CD8-positive, alpha-beta memory T cell (primary cell): ENCODE measurements at regions not wholly inside any gene's neighbourhood (a gene's known extent, or its start where the extent isn't known, plus 50 kb on each side); places are given as distances from the start of the nearest gene placed in this dataset.

Experiments used
- CTCF ChIA-PET: fragments of 350-600 bp; sonication (Branson Sonifier 250); formaldehyde crosslinking; loops from one replicate; lab custom pipeline; 2021; ENCODE audit warnings: antibody characterized with exemption; lab: Charles Lee
- POLR2A ChIA-PET: fragments of 350-600 bp; sonication (Branson Sonifier 250); formaldehyde crosslinking; loops from one replicate; lab custom pipeline; 2021; ENCODE audit warnings: antibody characterized with exemption; lab: Charles Lee
- DNase-seq, 5 donors: peaks; one replicate each; pipeline versions ENCODE4 v3.0.0 to v3.0.0-alpha.2; 2020 to 2022; ENCODE audit warnings: mixed read lengths in 1 of 5
- H3K27ac ChIP-seq: one replicate; pipeline ENCODE4 v1.7.0; 2013; ENCODE audit warnings: low read depth, mild to moderate bottlenecking, low read length, moderate library complexity
- H3K27me3 ChIP-seq: 2 replicates; pipeline ENCODE4 v1.7.0; 2013; ENCODE audit warnings: low read length, mild to moderate bottlenecking; ENCODE audit not compliant: insufficient read depth, poor library complexity, severe bottlenecking
- H3K36me3 ChIP-seq: 2 replicates; pipeline ENCODE4 v1.7.0; 2013; ENCODE audit warnings: mild to moderate bottlenecking, low read length, moderate library complexity; ENCODE audit not compliant: insufficient read depth
- H3K4me1 ChIP-seq: 2 replicates; pipeline ENCODE4 v1.7.0; 2013; ENCODE audit warnings: mild to moderate bottlenecking, low read length, moderate library complexity; ENCODE audit not compliant: insufficient read depth
- H3K4me3 ChIP-seq: 2 replicates; pipeline ENCODE4 v1.7.0; 2013; ENCODE audit warnings: mild to moderate bottlenecking, low read length
- H3K9me3 ChIP-seq: 2 replicates; pipeline ENCODE4 v1.7.0; 2013; ENCODE audit warnings: mild to moderate bottlenecking, low read length
- H3K27ac Mint-ChIP-seq, 8 donors: one replicate each; pipeline ENCODE4 v1.8.0; 2020 to 2021; ENCODE audit warnings: mixed read lengths in 8 of 8, mild to moderate bottlenecking in 6 of 8, inconsistent platforms in 3 of 8, moderate library complexity in 3 of 8
- H3K27me3 Mint-ChIP-seq, 2 donors: one replicate each; pipeline ENCODE4 v1.8.0; 2020 to 2021; ENCODE audit warnings: mixed read lengths in 2 of 2, mild to moderate bottlenecking in 1 of 2, moderate library complexity in 1 of 2
- H3K36me3 Mint-ChIP-seq, 3 donors: one replicate each; pipeline ENCODE4 v1.8.0; 2020 to 2021; ENCODE audit warnings: mixed read lengths in 3 of 3, inconsistent platforms in 1 of 3, mild to moderate bottlenecking in 1 of 3
- H3K4me1 Mint-ChIP-seq, 3 donors: one replicate each; pipeline ENCODE4 v1.8.0; 2020 to 2021; ENCODE audit warnings: mixed read lengths in 3 of 3, inconsistent platforms in 1 of 3, mild to moderate bottlenecking in 1 of 3
- H3K4me3 Mint-ChIP-seq, 7 donors: one replicate each; pipeline ENCODE4 v1.8.0; 2020 to 2021; ENCODE audit warnings: mixed read lengths in 7 of 7, mild to moderate bottlenecking in 6 of 7, moderate library complexity in 4 of 7, inconsistent platforms in 2 of 7
- H3K9me3 Mint-ChIP-seq, 5 donors: one replicate each; pipeline ENCODE4 v1.8.0; 2020 to 2022; ENCODE audit warnings: mixed read lengths in 5 of 5, mild to moderate bottlenecking in 3 of 5, moderate library complexity in 2 of 5, inconsistent platforms in 1 of 5

GRCh38 chr18:70414315-70414900 is 125.6 kb downstream of the SOCS6 start:
- Mint-ChIP-seq H3K36me3 (no peaks in the 10 kb centered on the region), H3K27ac (no peak overlapping the region), H3K27me3 (peaks cover 9 to 29% of the 10 kb centered on the region in 2 donors), H3K9me3 (no peaks in the 10 kb centered on the region), H3K4me3 (no peak overlapping the region), H3K4me1 (no peaks in the 10 kb centered on the region)
- H3K27me3 ChIP-seq: no peaks in the 10 kb centered on the region
- DNase-seq: no peak
- H3K27ac ChIP-seq: no peak overlapping the region
- no peak overlapping the region for H3K4me3 ChIP-seq
- H3K9me3 ChIP-seq: no peaks in the 10 kb centered on the region
- H3K4me1 ChIP-seq: no peaks in the 10 kb centered on the region
- POLR2A ChIA-PET: no interaction called here
- CTCF ChIA-PET: no interaction called here
- no peaks in the 10 kb centered on the region for H3K36me3 ChIP-seq

GRCh38 chr18:70413455-70413854 is 124.6 kb downstream of the SOCS6 start:
- no peaks in the 10 kb centered on the region for H3K36me3 Mint-ChIP-seq
- CTCF ChIA-PET: no interaction called here
- no peaks in the 10 kb centered on the region for H3K4me1 Mint-ChIP-seq
- peaks cover 7 to 36% of the 10 kb centered on the region in 2 donors for H3K27me3 Mint-ChIP-seq
- Histone ChIP-seq H3K4me1 (no peaks in the 10 kb centered on the region), H3K9me3 (no peaks in the 10 kb centered on the region), H3K27ac (no peak overlapping the region), H3K27me3 (no peaks in the 10 kb centered on the region), H3K4me3 (no peak overlapping the region), H3K36me3 (no peaks in the 10 kb centered on the region)
- no peak overlapping the region for H3K4me3 Mint-ChIP-seq
- DNase-seq: no peak
- no peak overlapping the region for H3K27ac Mint-ChIP-seq
- POLR2A ChIA-PET: no interaction called here
- no peaks in the 10 kb centered on the region for H3K9me3 Mint-ChIP-seq

GRCh38 chr18:70411876-70412435 is 123.1 kb downstream of the SOCS6 start:
- Mint-ChIP-seq H3K27ac (no peak overlapping the region), H3K4me1 (no peaks in the 10 kb centered on the region), H3K4me3 (no peak overlapping the region), H3K36me3 (no peaks in the 10 kb centered on the region), H3K27me3 (peaks cover 6 to 37% of the 10 kb centered on the region in 2 donors), H3K9me3 (no peaks in the 10 kb centered on the region)
- Histone ChIP-seq H3K4me3 (no peak overlapping the region), H3K27ac (no peak overlapping the region), H3K27me3 (no peaks in the 10 kb centered on the region), H3K4me1 (no peaks in the 10 kb centered on the region), H3K36me3 (no peaks in the 10 kb centered on the region), H3K9me3 (no peaks in the 10 kb centered on the region)
- ChIA-PET POLR2A (no interaction called here), CTCF (no interaction called here)
- DNase-seq: no peak

GRCh38 chr18:70411307-70411706 is 122.5 kb downstream of the SOCS6 start:
- no peak overlapping the region for H3K4me3 ChIP-seq
- no peaks in the 10 kb centered on the region for H3K4me1 ChIP-seq
- H3K27me3 ChIP-seq: no peaks in the 10 kb centered on the region
- ChIA-PET POLR2A (no interaction called here), CTCF (no interaction called here)
- Mint-ChIP-seq H3K36me3 (no peaks in the 10 kb centered on the region), H3K4me1 (no peaks in the 10 kb centered on the region), H3K9me3 (no peaks in the 10 kb centered on the region), H3K27ac (peak overlapping the region in 1 of 8 donors; percentile 2), H3K27me3 (peaks cover 6 to 37% of the 10 kb centered on the region in 2 donors), H3K4me3 (no peak overlapping the region)
- H3K9me3 ChIP-seq: no peaks in the 10 kb centered on the region
- no peak for DNase-seq
- H3K36me3 ChIP-seq: no peaks in the 10 kb centered on the region
- H3K27ac ChIP-seq: no peak overlapping the region

GRCh38 chr18:70405052-70405451 is 116.2 kb downstream of the SOCS6 start:
- Histone ChIP-seq H3K4me3 (no peak overlapping the region), H3K27me3 (no peaks in the 10 kb centered on the region), H3K36me3 (no peaks in the 10 kb centered on the region), H3K9me3 (no peaks in the 10 kb centered on the region), H3K4me1 (no peaks in the 10 kb centered on the region), H3K27ac (no peak overlapping the region)
- H3K4me3 Mint-ChIP-seq: no peak overlapping the region
- H3K9me3 Mint-ChIP-seq: no peaks in the 10 kb centered on the region
- peaks cover 0 to 11% of the 10 kb centered on the region in 2 donors for H3K27me3 Mint-ChIP-seq
- DNase-seq: no peak
- H3K4me1 Mint-ChIP-seq: no peaks in the 10 kb centered on the region
- CTCF ChIA-PET: no interaction called here
- no peak overlapping the region for H3K27ac Mint-ChIP-seq
- POLR2A ChIA-PET: no interaction called here
- H3K36me3 Mint-ChIP-seq: no peaks in the 10 kb centered on the region

GRCh38 chr18:70400476-70400875 is 111.6 kb downstream of the SOCS6 start:
- DNase-seq: no peak
- H3K9me3 ChIP-seq: no peaks in the 10 kb centered on the region
- Mint-ChIP-seq H3K27me3 (peaks cover 2 to 3% of the 10 kb centered on the region in 2 donors), H3K27ac (no peak overlapping the region), H3K4me1 (no peaks in the 10 kb centered on the region), H3K9me3 (peaks cover 0 to 4% (median 0%) of the 10 kb centered on the region in 5 donors), H3K4me3 (no peak overlapping the region), H3K36me3 (no peaks in the 10 kb centered on the region)
- H3K4me3 ChIP-seq: no peak overlapping the region
- ChIA-PET POLR2A (no interaction called here), CTCF (no interaction called here)
- H3K27ac ChIP-seq: no peak overlapping the region
- no peaks in the 10 kb centered on the region for H3K36me3 ChIP-seq
- no peaks in the 10 kb centered on the region for H3K4me1 ChIP-seq
- no peaks in the 10 kb centered on the region for H3K27me3 ChIP-seq

- no peak overlapping the region for H3K27ac ChIP-seq
- ChIA-PET CTCF (no interaction called here), POLR2A (no interaction called here)
- no peaks in the 10 kb centered on the region for H3K9me3 ChIP-seq
- Mint-ChIP-seq H3K27ac (no peak overlapping the region), H3K4me1 (no peaks in the 10 kb centered on the region), H3K36me3 (no peaks in the 10 kb centered on the region), H3K9me3 (peaks cover 0 to 4% (median 0%) of the 10 kb centered on the region in 5 donors), H3K27me3 (peaks cover 2 to 3% of the 10 kb centered on the region in 2 donors), H3K4me3 (no peak overlapping the region)
- no peak for DNase-seq
- H3K27me3 ChIP-seq: no peaks in the 10 kb centered on the region
- no peaks in the 10 kb centered on the region for H3K4me1 ChIP-seq
- no peaks in the 10 kb centered on the region for H3K36me3 ChIP-seq
- no peak overlapping the region for H3K4me3 ChIP-seq
Measured at GRCh38 chr18:70398076-70398475, 109.2 kb downstream of the SOCS6 start.

- Histone ChIP-seq H3K4me3 (no peak overlapping the region), H3K36me3 (no peaks in the 10 kb centered on the region), H3K27me3 (no peaks in the 10 kb centered on the region), H3K4me1 (no peaks in the 10 kb centered on the region), H3K27ac (no peak overlapping the region), H3K9me3 (no peaks in the 10 kb centered on the region)
- H3K9me3 Mint-ChIP-seq: peaks cover 0 to 4% (median 0%) of the 10 kb centered on the region in 5 donors
- peaks cover 2 to 8% of the 10 kb centered on the region in 2 donors for H3K27me3 Mint-ChIP-seq
- no peak overlapping the region for H3K27ac Mint-ChIP-seq
- no peaks in the 10 kb centered on the region for H3K36me3 Mint-ChIP-seq
- no peak for DNase-seq
- no peak overlapping the region for H3K4me3 Mint-ChIP-seq
- POLR2A ChIA-PET: no interaction called here
- H3K4me1 Mint-ChIP-seq: no peaks in the 10 kb centered on the region
- CTCF ChIA-PET: no interaction called here
Measured at GRCh38 chr18:70397259-70397925, 108.5 kb downstream of the SOCS6 start.
